ENCODE measurements at regions not wholly inside any gene's neighbourhood (a gene's known extent, or its start where the extent isn't known, plus 50 kb on each side); places are given as distances from the start of the nearest gene placed in this dataset.

GRCh38 chr2:19806591-19806990 lies 95.2 kb downstream of the TTC32 start:
- H3F3A ChIP-seq (ENCODE audit: insufficient read depth, low read length), result no peaks in the 10 kb centered on the region
- no peak overlapping the region for H3K27ac ChIP-seq (ENCODE audit: low read length)
- H3K36me3 ChIP-seq (replicated peaks; ENCODE audit: insufficient read depth, low read length), result no peaks in the 10 kb centered on the region
- H4K20me1 ChIP-seq (ENCODE audit: insufficient read depth, low read length), result no peaks in the 10 kb centered on the region
- H3K4me2 ChIP-seq (ENCODE audit: low read depth, low read length), result no peak overlapping the region
- no peaks in the 10 kb centered on the region for H3K79me2 ChIP-seq (ENCODE audit: low read length)
- H2AFZ ChIP-seq (ENCODE audit: low read length), result no peak overlapping the region
- no peaks in the 10 kb centered on the region for H3K27me3 ChIP-seq (replicated peaks; ENCODE audit: insufficient read depth, low read length)
- no peak for TF ChIP-seq EZH2phosphoT487 (IDR thresholded peaks at IDR 0.05; ENCODE audit: low read length)
- TF ChIP-seq EZH2 (optimal IDR thresholded peaks at IDR 0.05; ENCODE audit: low read depth, low read length), result no peak
- TF ChIP-seq CTCF (IDR thresholded peaks at IDR 0.05; ENCODE audit: low read length), result no peak
- DNase-seq, result no peak
- H3K9me2 ChIP-seq (replicated peaks; ENCODE audit: insufficient read depth, low read length), result no peaks in the 10 kb centered on the region
- H3K9me3 ChIP-seq (replicated peaks; ENCODE audit: insufficient read depth, low read length), result no peaks in the 10 kb centered on the region
- no peak overlapping the region for H3K9ac ChIP-seq (ENCODE audit: low read length)
- H3K4me3 ChIP-seq (ENCODE audit: low read length), result no peak overlapping the region
- H3K4me1 ChIP-seq (ENCODE audit: low read length), result no peaks in the 10 kb centered on the region

GRCh38 chr2:19806131-19806530 lies 95.7 kb downstream of the TTC32 start:
- H3K27me3 ChIP-seq (replicated peaks; ENCODE audit: insufficient read depth, low read length), result no peaks in the 10 kb centered on the region
- DNase-seq, result no peak
- no peaks in the 10 kb centered on the region for H3K79me2 ChIP-seq (ENCODE audit: low read length)
- H3K36me3 ChIP-seq (replicated peaks; ENCODE audit: insufficient read depth, low read length), result no peaks in the 10 kb centered on the region
- TF ChIP-seq EZH2phosphoT487 (IDR thresholded peaks at IDR 0.05; ENCODE audit: low read length), result no peak
- no peak for TF ChIP-seq EZH2 (optimal IDR thresholded peaks at IDR 0.05; ENCODE audit: low read depth, low read length)
- no peak for TF ChIP-seq CTCF (IDR thresholded peaks at IDR 0.05; ENCODE audit: low read length)
- no peak overlapping the region for H3K4me2 ChIP-seq (ENCODE audit: low read depth, low read length)
- H3K4me1 ChIP-seq (ENCODE audit: low read length), result no peaks in the 10 kb centered on the region
- no peak overlapping the region for H3K4me3 ChIP-seq (ENCODE audit: low read length)
- no peaks in the 10 kb centered on the region for H3K9me2 ChIP-seq (replicated peaks; ENCODE audit: insufficient read depth, low read length)
- H3K27ac ChIP-seq (ENCODE audit: low read length), result no peak overlapping the region
- H3K9me3 ChIP-seq (replicated peaks; ENCODE audit: insufficient read depth, low read length), result no peaks in the 10 kb centered on the region
- H2AFZ ChIP-seq (ENCODE audit: low read length), result no peak overlapping the region
- no peak overlapping the region for H3K9ac ChIP-seq (ENCODE audit: low read length)
- no peaks in the 10 kb centered on the region for H3F3A ChIP-seq (ENCODE audit: insufficient read depth, low read length)
- no peaks in the 10 kb centered on the region for H4K20me1 ChIP-seq (ENCODE audit: insufficient read depth, low read length)

GRCh38 chr2:19805266-19805665 lies 96.5 kb downstream of the TTC32 start:
- no peaks in the 10 kb centered on the region for H3K9me3 ChIP-seq (replicated peaks; ENCODE audit: insufficient read depth, low read length)
- no peak overlapping the region for H3K27ac ChIP-seq (ENCODE audit: low read length)
- H2AFZ ChIP-seq (ENCODE audit: low read length), result no peak overlapping the region
- TF ChIP-seq EZH2 (optimal IDR thresholded peaks at IDR 0.05; ENCODE audit: low read depth, low read length), result no peak
- TF ChIP-seq CTCF (IDR thresholded peaks at IDR 0.05; ENCODE audit: low read length), result no peak
- no peak for TF ChIP-seq EZH2phosphoT487 (IDR thresholded peaks at IDR 0.05; ENCODE audit: low read length)
- H3K9me2 ChIP-seq (replicated peaks; ENCODE audit: insufficient read depth, low read length), result no peaks in the 10 kb centered on the region
- DNase-seq, result no peak
- H3K79me2 ChIP-seq (ENCODE audit: low read length), result no peaks in the 10 kb centered on the region
- H3K27me3 ChIP-seq (replicated peaks; ENCODE audit: insufficient read depth, low read length), result no peaks in the 10 kb centered on the region
- H4K20me1 ChIP-seq (ENCODE audit: insufficient read depth, low read length), result no peaks in the 10 kb centered on the region
- no peak overlapping the region for H3K4me2 ChIP-seq (ENCODE audit: low read depth, low read length)
- no peak overlapping the region for H3K4me3 ChIP-seq (ENCODE audit: low read length)
- H3K36me3 ChIP-seq (replicated peaks; ENCODE audit: insufficient read depth, low read length), result no peaks in the 10 kb centered on the region
- H3F3A ChIP-seq (ENCODE audit: insufficient read depth, low read length), result no peaks in the 10 kb centered on the region
- no peaks in the 10 kb centered on the region for H3K4me1 ChIP-seq (ENCODE audit: low read length)
- no peak overlapping the region for H3K9ac ChIP-seq (ENCODE audit: low read length)

All from MM.1S (cell line).